ENCODE measurements at regions not wholly inside any gene's neighbourhood (a gene's known extent, or its start where the extent isn't known, plus 50 kb on each side); places are given as distances from the start of the nearest gene placed in this dataset.

GRCh38 chr3:178474526-178474925 lies 61.7 kb upstream of the KCNMB2 start:
- TF ChIP-seq POLR2A (IDR thresholded peaks at IDR 0.05; ENCODE audit: low read depth, low read length) = no peak
- TF ChIP-seq POLR2AphosphoS5 (IDR thresholded peaks at IDR 0.05; ENCODE audit: low read depth, low read length) = no peak

All from GM12891 (cell line).